ENCODE measurements at regions not wholly inside any gene's neighbourhood (a gene's known extent, or its start where the extent isn't known, plus 50 kb on each side); places are given as distances from the start of the nearest gene placed in this dataset.

GRCh38 chr4:60750962-60751361 is 449.2 kb upstream of the ADGRL3 start:
- no peaks in the 10 kb centered on the region for H3K4me1 Mint-ChIP-seq
- DNase-seq (no peak), ATAC-seq (ENCODE audit: low read depth) (no peak)
- no peak overlapping the region for H3K4me3 Mint-ChIP-seq
- ChIA-PET CTCF (no interaction called here), POLR2A (no interaction called here)
- no peak for TF ChIP-seq CTCF (IDR thresholded peaks at IDR 0.05)
- no peak overlapping the region for H3K27ac Mint-ChIP-seq
- no peaks in the 10 kb centered on the region for H3K27me3 Mint-ChIP-seq
- peaks cover 10% of the 10 kb centered on the region for H3K9me3 Mint-ChIP-seq
- no peaks in the 10 kb centered on the region for H3K36me3 Mint-ChIP-seq (ENCODE audit: low read depth)
- intact Hi-C loops (cut with micrococcal nuclease) = no loop called here

DNA sequence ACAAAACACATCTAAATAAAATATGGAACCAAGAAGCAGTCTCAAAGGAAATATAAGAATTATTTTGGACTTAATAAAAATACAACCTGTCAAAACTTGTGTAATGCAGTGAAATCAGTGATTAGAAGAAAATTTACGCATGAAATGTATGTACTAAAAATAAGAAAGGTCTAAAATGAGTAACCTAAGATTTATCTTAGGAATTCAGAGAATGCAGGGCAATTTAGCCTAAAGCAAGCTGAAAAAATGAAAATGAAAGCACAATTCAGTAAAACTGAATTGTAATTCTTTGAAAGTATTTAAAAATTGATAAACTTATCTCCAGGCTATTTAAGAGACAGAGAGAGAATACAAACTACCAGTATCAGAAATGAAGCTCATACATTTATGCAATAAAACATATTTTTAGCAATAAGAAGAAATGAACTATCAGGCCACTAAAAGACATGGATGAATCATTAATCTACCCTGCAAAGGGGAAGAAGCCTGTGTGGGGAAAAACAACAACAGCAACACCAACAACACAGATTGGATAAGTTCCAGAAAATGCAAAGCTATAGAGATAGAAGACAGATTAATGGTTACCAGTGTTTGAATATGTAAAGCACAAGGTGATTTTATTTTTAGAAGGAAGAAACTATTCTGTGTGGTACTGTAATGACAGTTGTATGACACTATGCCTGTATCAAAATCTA is 442.0 kb upstream of the ADGRL3 start:
- Mint-ChIP-seq H3K36me3 (ENCODE audit: low read depth) (no peaks in the 10 kb centered on the region), H3K4me1 (no peaks in the 10 kb centered on the region), H3K4me3 (no peak overlapping the region), H3K27me3 (no peaks in the 10 kb centered on the region), H3K9me3 (peaks cover 1% of the 10 kb centered on the region), H3K27ac (no peak overlapping the region)
- intact Hi-C loops (cut with micrococcal nuclease) = no loop called here
- no peak for TF ChIP-seq CTCF (IDR thresholded peaks at IDR 0.05)
- DNase-seq = no peak
- CTCF ChIA-PET = no interaction called here
- POLR2A ChIA-PET = no interaction called here
- no peak for ATAC-seq (ENCODE audit: low read depth)

DNA sequence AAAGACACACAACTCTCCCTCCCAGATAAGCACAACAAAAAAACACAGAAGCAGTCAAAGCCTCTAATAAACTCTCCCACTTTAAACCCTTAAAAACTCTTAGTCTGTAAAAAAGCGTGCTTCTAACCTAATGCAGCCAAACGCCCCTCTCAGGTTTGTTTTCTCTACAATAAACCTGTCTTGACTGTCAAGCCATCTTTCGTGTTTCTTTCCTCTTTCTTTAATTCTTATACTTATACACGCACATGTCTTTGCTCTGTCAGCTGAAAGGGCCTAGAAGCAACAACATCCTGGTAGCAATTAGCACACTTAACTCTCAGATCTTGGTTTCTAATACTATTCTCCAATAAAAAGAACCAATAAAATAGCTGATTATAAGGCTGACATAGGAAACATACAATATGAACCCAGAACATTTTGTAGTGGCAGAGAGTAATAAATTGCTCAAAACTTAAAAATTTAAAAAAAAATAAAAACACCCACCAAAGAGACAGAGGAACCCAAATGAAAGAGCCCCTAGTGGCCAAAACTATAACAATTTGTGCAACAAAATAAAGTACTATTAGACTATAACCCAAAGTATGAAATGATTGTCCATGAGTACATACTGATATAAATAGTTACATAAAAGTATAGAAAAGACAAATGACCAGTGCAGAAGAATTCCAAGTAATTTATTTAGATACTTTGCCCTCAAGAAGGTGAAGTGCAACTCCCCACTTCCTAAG is 440.4 kb upstream of the ADGRL3 start:
- no peak for ATAC-seq (ENCODE audit: low read depth)
- no peak overlapping the region for H3K27ac Mint-ChIP-seq
- no peaks in the 10 kb centered on the region for H3K36me3 Mint-ChIP-seq (ENCODE audit: low read depth)
- ChIA-PET CTCF (no interaction called here), POLR2A (no interaction called here)
- no peaks in the 10 kb centered on the region for H3K4me1 Mint-ChIP-seq
- no peak for TF ChIP-seq CTCF (IDR thresholded peaks at IDR 0.05)
- no peak overlapping the region for H3K4me3 Mint-ChIP-seq
- H3K27me3 Mint-ChIP-seq = no peaks in the 10 kb centered on the region
- intact Hi-C loops (cut with micrococcal nuclease) = no loop called here
- no peak for DNase-seq
- peaks cover 1% of the 10 kb centered on the region for H3K9me3 Mint-ChIP-seq

DNA sequence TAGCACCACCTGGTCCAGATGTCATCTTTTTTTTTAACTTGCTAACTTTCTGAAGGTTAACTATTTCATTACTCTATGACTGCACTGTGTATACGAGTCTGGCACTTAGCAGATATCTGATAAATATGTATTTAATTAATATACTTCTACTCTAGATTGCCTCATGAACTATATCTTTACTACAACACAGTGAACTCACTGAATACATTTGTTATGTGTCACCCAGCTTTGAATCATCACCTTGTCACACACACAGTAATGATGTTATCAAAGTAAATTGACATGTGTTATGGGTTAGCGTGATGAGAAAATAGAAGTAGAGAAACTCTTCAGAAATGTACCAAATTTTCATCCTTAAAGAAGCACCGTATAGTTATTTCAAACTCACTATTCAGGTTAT is 419.3 kb upstream of the ADGRL3 start:
- ChIA-PET CTCF (no interaction called here), POLR2A (no interaction called here)
- ATAC-seq (ENCODE audit: low read depth) = no peak
- H3K27me3 Mint-ChIP-seq = no peaks in the 10 kb centered on the region
- no peak for TF ChIP-seq CTCF (IDR thresholded peaks at IDR 0.05)
- no peak for DNase-seq
- H3K27ac Mint-ChIP-seq = no peak overlapping the region
- no peaks in the 10 kb centered on the region for H3K36me3 Mint-ChIP-seq (ENCODE audit: low read depth)
- H3K4me3 Mint-ChIP-seq = no peak overlapping the region
- intact Hi-C loops (cut with micrococcal nuclease) = no loop called here
- H3K4me1 Mint-ChIP-seq = no peaks in the 10 kb centered on the region
- H3K9me3 Mint-ChIP-seq = peaks cover 3% of the 10 kb centered on the region

GRCh38 chr4:60790608-60791007 is 409.5 kb upstream of the ADGRL3 start:
- ChIA-PET CTCF (no interaction called here), POLR2A (no interaction called here)
- ATAC-seq (ENCODE audit: low read depth) = no peak
- TF ChIP-seq CTCF (IDR thresholded peaks at IDR 0.05) = no peak
- H3K27ac Mint-ChIP-seq = no peak overlapping the region
- no peak overlapping the region for H3K4me3 Mint-ChIP-seq
- no peaks in the 10 kb centered on the region for H3K27me3 Mint-ChIP-seq
- H3K4me1 Mint-ChIP-seq = no peaks in the 10 kb centered on the region
- intact Hi-C loops (cut with micrococcal nuclease) = no loop called here
- no peak for DNase-seq
- H3K9me3 Mint-ChIP-seq = peaks cover 9% of the 10 kb centered on the region
- no peaks in the 10 kb centered on the region for H3K36me3 Mint-ChIP-seq (ENCODE audit: low read depth)
